Stimulated activated CD4-positive, alpha-beta T cell treated with anti-CD3 and anti-CD28 coated beads, Interleukin-15, amount 100 ng/mL, for 48 hours (primary cell): ENCODE measurements at regions not wholly inside any gene's neighbourhood (a gene's known extent, or its start where the extent isn't known, plus 50 kb on each side); places are given as distances from the start of the nearest gene placed in this dataset.
"Not testable (repeated sequence)": the region's sequence is repeated elsewhere in the genome, so short reads cannot be mapped to it uniquely, and the experiment has no call there.

Source experiments
- DNase-seq, 2 donors: peaks; one replicate each; pipeline ENCODE4 v3.0.0-alpha.2; 2020; ENCODE audit warnings: low read depth in 2 of 2

DNA sequence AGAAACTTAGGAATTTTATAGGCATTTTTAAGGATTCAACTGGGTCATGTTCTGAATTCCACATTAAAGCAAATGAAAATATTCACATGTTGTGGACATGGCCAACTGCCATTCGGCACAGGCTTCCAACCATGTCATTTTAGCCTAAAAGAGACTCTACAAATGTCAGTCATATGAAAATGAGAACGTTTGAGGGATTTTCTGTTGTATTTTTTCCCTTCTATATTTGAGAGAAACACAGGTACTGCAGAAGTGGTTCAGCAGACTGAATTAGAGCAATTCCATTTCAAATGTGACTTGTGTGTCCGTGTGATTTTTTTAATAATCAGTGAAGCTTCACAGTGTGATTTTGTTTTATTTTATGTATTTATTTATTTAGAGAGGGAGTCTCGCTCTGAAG lies 124.3 kb downstream of the TP53TG3F start:
- not testable (repeated sequence) for DNase-seq

GRCh38 chr16:33588589-33588988 lies 129.2 kb downstream of the TP53TG3F start:
- DNase-seq: not testable (repeated sequence)

GRCh38 chr16:33593344-33593743 lies 133.9 kb downstream of the TP53TG3F start:
- DNase-seq: not testable (repeated sequence)

- not testable (repeated sequence) for DNase-seq
These were observed 135.7 kb downstream of the TP53TG3F start for GRCh38 chr16:33595074-33595473.

GRCh38 chr16:33601029-33601428 lies 141.6 kb downstream of the TP53TG3F start:
- not testable (repeated sequence) for DNase-seq

GRCh38 chr16:33623535-33624077 lies 164.2 kb downstream of the TP53TG3F start:
- not testable (repeated sequence) for DNase-seq

DNA sequence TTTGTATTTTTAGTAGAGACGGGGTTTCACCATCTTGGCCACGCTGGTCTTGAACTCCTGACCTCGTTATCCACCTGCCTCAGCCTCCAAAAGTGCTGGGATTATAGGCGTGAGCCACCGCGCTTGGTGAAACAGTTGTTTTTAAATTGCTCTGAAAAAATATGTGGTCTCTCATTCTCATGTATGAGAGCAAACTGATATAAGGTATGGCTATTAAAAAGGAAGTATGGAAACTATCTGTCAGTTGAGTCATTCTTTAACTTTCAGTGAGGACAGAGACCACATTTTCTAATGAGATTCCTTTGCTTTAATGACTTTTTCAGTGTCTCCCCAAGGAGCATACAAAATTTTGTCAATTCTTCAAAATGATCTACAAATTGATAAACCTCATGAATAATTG lies 169.5 kb downstream of the TP53TG3F start:
- not testable (repeated sequence) for DNase-seq

GRCh38 chr16:33631713-33632112 lies 172.3 kb downstream of the TP53TG3F start:
- DNase-seq: not testable (repeated sequence)

DNA sequence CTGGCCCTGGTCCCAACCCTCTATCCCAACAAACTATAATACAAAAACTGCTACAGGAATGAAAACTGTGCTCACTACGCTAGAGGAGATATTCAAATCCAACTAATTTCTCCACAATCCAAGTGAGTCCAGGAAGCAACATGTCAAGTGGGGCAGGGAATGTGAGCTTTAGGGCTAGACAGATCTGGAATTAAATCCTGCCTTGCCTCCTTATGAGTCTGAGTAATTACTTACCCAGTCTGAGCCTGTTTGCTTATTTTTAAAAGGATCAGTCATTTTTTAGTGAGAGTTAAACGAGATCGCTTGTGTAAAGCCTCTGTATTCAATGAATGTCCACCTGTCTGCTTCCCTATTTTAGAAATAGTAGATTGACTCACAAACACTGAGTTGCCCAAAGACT lies 174.6 kb downstream of the TP53TG3F start:
- not testable (repeated sequence) for DNase-seq

DNA sequence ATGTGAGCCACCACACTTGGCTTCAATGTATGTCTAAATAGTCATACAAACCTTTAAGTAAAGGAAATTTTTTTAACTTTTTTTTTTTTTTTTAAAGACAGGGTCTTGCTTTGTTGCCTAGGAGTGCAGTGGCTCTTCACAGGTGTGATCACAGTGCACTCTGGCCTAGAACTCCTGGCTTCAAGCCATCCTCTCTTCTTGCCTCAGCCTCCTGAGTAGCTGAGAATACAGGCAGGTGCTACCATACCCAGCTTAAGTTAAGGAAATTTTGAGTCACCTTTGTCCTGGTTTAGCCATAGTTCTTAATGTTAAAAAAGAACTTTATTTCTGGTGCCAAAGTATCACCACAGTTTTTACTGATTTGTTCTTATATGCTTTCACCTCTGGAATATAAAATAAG lies 177.3 kb downstream of the TP53TG3F start:
- not testable (repeated sequence) for DNase-seq

DNA sequence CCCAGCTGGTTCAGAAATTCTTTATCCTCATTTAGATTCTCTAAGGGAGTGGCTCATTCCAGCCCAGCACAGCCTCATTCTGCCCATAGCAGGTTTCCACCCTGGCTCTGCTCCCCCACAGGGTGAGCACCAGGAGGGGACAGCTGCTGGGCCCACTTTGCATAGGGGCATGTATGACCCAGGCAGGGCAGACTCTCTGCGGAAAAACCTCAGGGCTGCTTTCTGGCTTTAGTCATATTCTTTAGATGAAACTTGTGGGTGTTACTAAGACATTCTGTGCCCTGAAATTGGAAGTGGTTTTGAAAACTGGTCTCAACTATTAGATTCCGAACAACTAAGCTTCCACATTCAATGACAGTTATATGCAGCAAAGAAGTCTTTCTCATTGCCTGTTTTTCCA lies 183.9 kb downstream of the TP53TG3F start:
- DNase-seq: not testable (repeated sequence)

DNA sequence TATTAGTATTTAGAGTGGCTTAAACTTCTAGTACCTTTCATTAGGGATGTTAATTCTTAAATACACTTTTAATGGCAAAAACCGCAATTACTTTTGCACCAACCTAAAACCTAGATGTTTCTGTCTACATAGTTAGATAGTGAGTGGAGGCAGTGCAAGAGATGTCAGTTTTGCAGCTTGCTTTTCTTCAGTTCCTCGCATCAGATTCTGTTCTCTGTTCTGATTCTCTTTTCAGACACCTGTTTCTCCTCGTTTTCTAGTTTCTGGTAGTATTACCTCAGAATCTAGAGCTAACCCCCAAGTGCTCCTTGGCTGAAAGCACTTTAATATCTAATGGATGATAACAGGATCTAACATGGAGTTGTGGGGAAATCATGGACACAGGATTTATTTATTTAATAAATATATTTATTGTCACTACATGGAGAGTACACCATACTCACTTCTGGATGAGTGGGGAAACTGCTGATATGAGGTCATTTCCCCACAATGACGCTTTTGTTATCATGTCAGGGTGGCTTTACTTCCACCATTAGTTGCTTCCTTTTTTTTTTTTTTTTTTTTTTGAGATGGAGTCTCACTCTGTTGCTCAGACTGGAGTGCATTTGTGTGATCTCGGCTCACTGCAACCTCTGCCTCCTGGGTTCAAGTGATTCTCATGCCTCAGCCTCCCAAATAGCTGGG lies 184.4 kb downstream of the TP53TG3F start:
- DNase-seq: not testable (repeated sequence)

GRCh38 chr16:33646386-33646785 lies 187.0 kb downstream of the TP53TG3F start:
- DNase-seq: not testable (repeated sequence)

- not testable (repeated sequence) for DNase-seq
These were observed 196.3 kb downstream of the TP53TG3F start for GRCh38 chr16:33655756-33656155.

DNA sequence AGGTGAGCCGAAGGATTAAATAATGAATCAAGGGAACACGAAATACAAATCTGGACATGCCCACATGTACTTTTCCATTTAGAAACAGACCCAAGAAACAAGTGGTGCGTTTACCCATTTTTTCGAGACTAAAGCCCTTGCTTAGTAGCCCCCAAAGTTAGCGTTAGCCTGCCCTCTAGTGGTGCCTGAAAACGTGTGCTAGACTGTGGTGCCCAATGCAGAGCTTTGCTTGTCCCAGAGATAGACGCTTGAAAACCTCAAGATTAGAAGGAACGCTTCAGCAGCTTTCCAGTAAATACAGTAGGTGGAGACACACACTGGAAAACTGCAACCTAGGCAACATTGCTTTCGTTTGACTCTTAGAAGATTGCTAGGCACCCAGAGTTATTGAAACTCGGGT lies 197.0 kb downstream of the TP53TG3F start:
- not testable (repeated sequence) for DNase-seq

- DNase-seq: not testable (repeated sequence)
These were observed 198.3 kb downstream of the TP53TG3F start for GRCh38 chr16:33657717-33658116.

DNA sequence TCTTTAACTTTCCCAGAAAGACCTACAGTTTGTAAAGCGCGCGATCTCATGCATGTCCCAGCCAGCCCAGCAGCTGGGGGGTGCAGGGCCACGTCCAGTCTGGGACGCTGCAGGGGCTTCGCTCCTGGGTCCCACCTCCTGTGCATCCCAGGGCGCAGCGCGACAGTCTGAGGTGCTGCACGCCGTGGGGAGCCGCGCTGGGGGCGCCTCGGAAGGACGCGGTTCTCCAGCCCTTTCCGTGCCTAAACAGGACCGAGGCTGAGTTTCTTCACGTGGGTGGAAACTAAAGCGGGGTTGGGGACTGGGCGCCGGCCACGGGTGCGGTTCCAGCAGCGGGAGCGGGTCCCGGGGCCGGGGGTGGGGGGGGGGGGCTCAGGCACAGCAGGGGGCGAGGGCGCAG lies 221.4 kb downstream of the TP53TG3F start:
- DNase-seq: not testable (repeated sequence)

- not testable (repeated sequence) for DNase-seq
These were observed 240.9 kb downstream of the TP53TG3F start for GRCh38 chr16:33700320-33700719.

DNA sequence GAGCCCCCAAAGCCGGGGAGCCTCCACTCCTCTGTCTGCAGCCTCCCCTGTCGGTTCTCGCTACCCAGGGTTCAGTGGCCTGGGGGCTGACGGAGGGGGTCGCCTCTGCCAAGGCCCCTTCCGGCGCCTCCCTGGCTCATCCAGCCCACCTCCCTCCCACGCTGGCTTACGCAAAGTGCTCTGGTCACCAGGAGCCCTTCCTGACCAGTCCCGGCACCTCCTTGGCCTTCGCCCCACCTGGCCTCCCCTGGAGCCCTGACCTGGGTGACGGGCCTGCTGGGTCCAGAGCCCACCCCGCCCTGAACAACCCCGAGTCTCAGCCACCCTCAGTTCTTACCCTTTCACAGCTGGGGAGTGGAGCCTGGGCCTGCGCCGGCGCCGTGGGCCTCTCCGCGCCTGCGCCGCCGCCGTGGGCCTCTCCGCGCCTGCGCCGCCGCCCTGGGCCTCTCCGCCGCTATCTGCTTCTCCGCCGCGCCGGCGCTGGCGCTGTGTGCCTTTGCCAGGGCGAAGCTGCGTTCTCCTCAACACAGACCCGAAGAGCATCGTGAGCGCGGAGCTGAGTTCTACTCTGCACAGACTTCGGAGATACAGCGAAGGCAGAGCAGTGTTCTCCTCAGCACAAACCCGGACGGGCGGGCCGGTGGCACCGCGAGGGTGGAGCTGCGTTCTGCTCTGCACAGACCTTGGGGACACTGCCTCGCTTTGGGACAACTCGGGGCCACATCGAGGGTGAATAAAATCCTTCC lies 247.6 kb downstream of the TP53TG3F start:
- DNase-seq: not testable (repeated sequence)

GRCh38 chr16:33707591-33707934 lies 248.2 kb downstream of the TP53TG3F start:
- not testable (repeated sequence) for DNase-seq

DNA sequence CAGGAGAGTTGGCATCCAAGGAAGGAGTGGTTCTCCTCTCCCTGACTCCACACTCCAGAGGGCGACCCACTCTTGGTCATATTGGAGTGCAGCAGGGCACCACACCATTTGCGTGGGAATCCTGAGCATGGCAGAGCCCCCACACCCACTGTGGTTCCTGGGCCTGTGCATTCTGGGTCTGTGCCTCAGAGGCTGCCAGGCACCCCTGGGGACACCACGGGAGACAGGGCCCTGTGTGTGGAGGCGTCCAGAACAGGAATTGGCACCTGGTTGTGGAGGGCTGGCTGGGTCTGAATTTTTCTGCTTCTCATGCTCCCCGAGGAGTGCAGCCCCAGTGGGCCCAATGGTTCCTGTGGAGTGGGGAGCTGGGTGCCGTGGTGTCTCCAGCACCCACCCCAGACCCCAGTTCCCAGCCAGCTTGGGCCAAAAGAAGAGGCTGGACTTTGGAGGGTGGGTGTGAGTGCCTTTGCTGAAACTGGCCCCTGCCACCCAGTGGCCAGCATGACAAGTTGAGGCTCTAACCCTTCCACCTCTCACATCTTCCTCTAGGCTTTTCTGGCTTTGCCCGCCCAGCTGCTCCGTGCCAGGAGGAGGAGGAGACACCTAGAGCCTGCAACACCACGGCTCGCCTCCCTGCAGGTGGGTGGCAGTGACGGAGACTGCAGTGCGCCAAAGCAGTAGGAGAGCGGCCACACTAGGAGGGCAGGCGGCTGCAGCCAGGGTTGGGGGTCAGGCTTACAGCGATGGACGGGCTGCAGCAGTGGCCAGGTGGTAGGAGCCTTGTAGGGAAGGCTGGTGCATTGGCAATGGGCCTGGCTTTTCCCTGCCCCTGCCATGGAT lies 250.7 kb downstream of the TP53TG3F start:
- not testable (repeated sequence) for DNase-seq

- DNase-seq: not testable (repeated sequence)
These were observed 251.3 kb downstream of the TP53TG3F start for GRCh38 chr16:33710696-33711087.
